HG02571 (cell line): ENCODE measurements at regions not wholly inside any gene's neighbourhood (a gene's known extent, or its start where the extent isn't known, plus 50 kb on each side); places are given as distances from the start of the nearest gene placed in this dataset.
A peak's percentile ranks its signal among the peaks of the same experiment; 100 is the strongest.

Experiments
- ATAC-seq: cut with Tn5 transposase; IDR thresholded peaks from one replicate; pipeline ENCODE4 v1.9.1; 2021; ENCODE audit warnings: mild to moderate bottlenecking, moderate library complexity; ENCODE audit not compliant: unreplicated experiment

GRCh38 chr6:12381587-12381986, 91.4 kb downstream of the EDN1 start:
- ATAC-seq: no peak

- ATAC-seq: peak; percentile 82
Observed at GRCh38 chr6:12383448-12383847, 93.3 kb downstream of the EDN1 start.

GRCh38 chr6:12384357-12384912, 94.3 kb downstream of the EDN1 start:
- no peak for ATAC-seq

GRCh38 chr6:12385316-12385715, 95.2 kb downstream of the EDN1 start:
- ATAC-seq: no peak

- ATAC-seq: no peak
Observed at GRCh38 chr6:12386816-12387215, 96.7 kb downstream of the EDN1 start.

- no peak for ATAC-seq
Observed at GRCh38 chr6:12391472-12391871, 101.3 kb downstream of the EDN1 start.

GRCh38 chr6:12392490-12392889, 102.3 kb downstream of the EDN1 start:
- ATAC-seq: no peak

GRCh38 chr6:12393100-12393499, 102.9 kb downstream of the EDN1 start:
- ATAC-seq: no peak

- no peak for ATAC-seq
Observed at GRCh38 chr6:12394170-12394569, 104.0 kb downstream of the EDN1 start.

- no peak for ATAC-seq
Observed at GRCh38 chr6:12395898-12396297, 105.7 kb downstream of the EDN1 start.

- ATAC-seq: no peak
Observed at GRCh38 chr6:12401200-12401599, 111.0 kb downstream of the EDN1 start.

GRCh38 chr6:12403201-12403826, 113.2 kb downstream of the EDN1 start:
- no peak for ATAC-seq

- no peak for ATAC-seq
Observed at GRCh38 chr6:12403947-12404647, 113.9 kb downstream of the EDN1 start.

- no peak for ATAC-seq
Observed at GRCh38 chr6:12404651-12405050, 114.5 kb downstream of the EDN1 start.

GRCh38 chr6:12408752-12409151, 118.6 kb downstream of the EDN1 start:
- ATAC-seq: no peak

- no peak for ATAC-seq
Observed at GRCh38 chr6:12410946-12411345, 120.8 kb downstream of the EDN1 start.

GRCh38 chr6:12414096-12414675, 124.0 kb downstream of the EDN1 start:
- ATAC-seq: no peak

- no peak for ATAC-seq
Observed at GRCh38 chr6:12415980-12416598, 125.9 kb downstream of the EDN1 start.

GRCh38 chr6:12417191-12417590, 127.0 kb downstream of the EDN1 start:
- no peak for ATAC-seq

GRCh38 chr6:12418946-12419345, 128.8 kb downstream of the EDN1 start:
- no peak for ATAC-seq

- no peak for ATAC-seq
Observed at GRCh38 chr6:12419631-12420272, 129.6 kb downstream of the EDN1 start.
